Heart left ventricle (tissue), 16 donors: ENCODE measurements at regions not wholly inside any gene's neighbourhood (a gene's known extent, or its start where the extent isn't known, plus 50 kb on each side); places are given as distances from the start of the nearest gene placed in this dataset.
A peak's percentile ranks its signal among the peaks of the same experiment; 100 is the strongest.

Source experiments
- ATAC-seq, 4 donors: fragments of 200-7000 bp; cut with Tn5 transposase; one replicate each; pipeline ENCODE4 v1.9.1; 2020 to 2022; ENCODE audit warnings: moderate library complexity in 4 of 4, mild to moderate bottlenecking in 3 of 4, moderate number of reproducible peaks in 1 of 4
- DNase-seq, 5 donors: peaks; one replicate each; pipeline ENCODE4 v3.0.0-alpha.2; 2020
- H3K27ac ChIP-seq, 12 donors: fragments of 200-600 bp; sonication (generic) in 4 of 12; one replicate each; pipeline versions ENCODE4 v1.5.0 to v1.8.0; 2016 to 2022; ENCODE audit warnings: mild to moderate bottlenecking in 2 of 12
- H3K27me3 ChIP-seq, 9 donors: fragments of 200-600 bp; sonication (generic) in 2 of 9; one replicate each; pipeline versions ENCODE4 v1.5.1 to v1.8.0; 2016 to 2022; ENCODE audit warnings: mild to moderate bottlenecking in 3 of 9
- H3K36me3 ChIP-seq, 9 donors: fragments of 200-600 bp; sonication (generic) in 2 of 9; one replicate each; pipeline versions ENCODE4 v1.5.0 to v1.8.0; 2018 to 2022; ENCODE audit warnings: mild to moderate bottlenecking in 2 of 9
- H3K4me1 ChIP-seq, 12 donors: fragments of 200-600 bp; sonication (generic) in 4 of 12; one replicate each; pipeline versions ENCODE4 v1.5.0 to v1.8.0; 2016 to 2022; ENCODE audit warnings: mild to moderate bottlenecking in 3 of 12
- H3K4me3 ChIP-seq, 12 donors: fragments of 200-600 bp; sonication (generic) in 4 of 12; one replicate each; pipeline versions ENCODE4 v1.5.0 to v1.8.0; 2017 to 2022; ENCODE audit warnings: mild to moderate bottlenecking in 9 of 12, moderate library complexity in 4 of 12
- H3K9me3 ChIP-seq, 12 donors: fragments of 200-600 bp; sonication (generic) in 4 of 12; one replicate each; pipeline versions ENCODE4 v1.5.0 to v1.8.0; 2016 to 2022; ENCODE audit warnings: mild to moderate bottlenecking in 1 of 12
- POLR2A ChIP-seq, 2 donors: fragments of 450-650 bp; IDR thresholded peaks; one replicate each; pipeline ENCODE4 v1.6.1; 2017; ENCODE audit warnings: antibody characterized with exemption in 2 of 2, mild to moderate bottlenecking in 2 of 2, moderate library complexity in 2 of 2
- WGBS, 4 donors: extraction: QIAGEN DNeasy Blood & Tissue Kit in 2 of 4; methylation state at CpG; one replicate each; pipeline versions ENCODE4 v1.1.5 to v1.1.7; 2013 to 2018; 5-methylcytosine and 5-hydroxymethylcytosine counted together
- intact Hi-C, 10 donors: fragments of 100-400 bp; cut with DNase I; formaldehyde crosslinking; loops; one replicate each; pipeline versions ENCODE4 v1.11.1 to v1.14.2; 2022
- TF ChIP-seq, protein P1 (sequence below), 12 donors: fragments of 200-600 bp; sonication (generic) in 4 of 12; IDR thresholded peaks; one replicate each; pipeline versions ENCODE4 v1.5.0 to v1.8.0; 2018 to 2022; ENCODE audit warnings: antibody characterized with exemption in 12 of 12, mild to moderate bottlenecking in 5 of 12
- donor health status: ischemic (EF 13 %, LVEDD 7.1; RV severe dilation, severe dysfunction).
- donor health status: healthy with polysubstance abuse.
- donor health status: DM: no; HTN: yes; CAD: no.
- donor health status: DM: no; HTN: no; CAD: no.
- donor health status: ischemic (EF 25% LVEDD 6.9; RV normal size, moderate dysfunction).
- donor health status: ischemic (EF 25% LVEDD 5.7; RV mildly dilated, moderate dysfunction).
- donor health status: healthy.
- donor health status: DM: yes; HTN: yes; CAD: no.
- donor health status: ischemic (EF 35%, LVEDD 5.7; RV mildly dilated, moderate dysfunction).
- donor health status: nonischemic (EF 11% LVEDD 7.7; RV severe dilation, severe dysfunction).
- donor health status: DM: yes; HTN: yes; CAD: no.
- donor health status: PGD.
- donor health status: ischemic (EF 29% LVEDD 5.4; RV normal size, mild dysfunction).
- donor health status: nonischemic (EF 23%, LVEDD 6.1; RV moderate dilation, normal function).

DNA sequence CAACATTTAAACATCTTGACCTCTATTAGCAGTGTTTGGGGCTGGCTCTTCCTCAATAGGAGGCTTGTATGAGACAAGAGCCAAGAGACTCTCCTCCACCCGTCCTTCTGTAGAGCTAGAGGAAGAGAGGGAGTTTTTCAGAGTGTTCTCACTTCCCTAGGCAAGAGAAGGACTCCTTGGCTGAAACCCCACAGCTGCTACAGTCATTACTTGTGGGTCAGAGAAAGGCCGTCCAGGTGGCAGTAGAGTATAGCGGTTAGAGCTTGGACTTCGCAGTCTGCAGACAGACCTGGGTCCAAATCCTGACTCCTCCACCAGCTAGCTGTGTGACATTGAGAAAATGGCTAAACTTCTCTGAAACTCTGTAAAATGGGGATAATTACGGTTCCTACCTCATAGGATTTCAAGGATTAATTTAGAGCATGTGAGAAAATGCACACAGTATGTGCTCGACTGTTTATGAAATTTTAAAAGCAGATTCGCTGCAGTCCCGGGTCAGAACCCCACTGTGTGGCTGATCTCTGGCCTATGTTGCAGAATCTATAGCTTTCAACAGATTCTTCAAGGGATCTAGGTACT, 80.8 kb upstream of the ARAP3 start:
- Histone ChIP-seq H3K4me1 (peaks cover 0 to 29% (median 16%) of the 10 kb centered on the region in 12 donors), H3K9me3 (no peaks in the 10 kb centered on the region), H3K36me3 (no peaks in the 10 kb centered on the region), H3K4me3 (no peak overlapping the region), H3K27ac (no peak overlapping the region), H3K27me3 (peaks cover 0 to 24% (median 8%) of the 10 kb centered on the region in 9 donors)
- intact Hi-C loops, result loop anchor here in 5 of 10 donors (2.0 to 5.0 kb wide), 6 partner anchors 42 to 194 kb away; partner anchors contain the start of genes PCDH1 (in 2 of the 5) and PCDH12 (in 1 of the 5)
- no peak for TF ChIP-seq POLR2A (IDR thresholded peaks at IDR 0.05)
- TF ChIP-seq, protein P1, sequence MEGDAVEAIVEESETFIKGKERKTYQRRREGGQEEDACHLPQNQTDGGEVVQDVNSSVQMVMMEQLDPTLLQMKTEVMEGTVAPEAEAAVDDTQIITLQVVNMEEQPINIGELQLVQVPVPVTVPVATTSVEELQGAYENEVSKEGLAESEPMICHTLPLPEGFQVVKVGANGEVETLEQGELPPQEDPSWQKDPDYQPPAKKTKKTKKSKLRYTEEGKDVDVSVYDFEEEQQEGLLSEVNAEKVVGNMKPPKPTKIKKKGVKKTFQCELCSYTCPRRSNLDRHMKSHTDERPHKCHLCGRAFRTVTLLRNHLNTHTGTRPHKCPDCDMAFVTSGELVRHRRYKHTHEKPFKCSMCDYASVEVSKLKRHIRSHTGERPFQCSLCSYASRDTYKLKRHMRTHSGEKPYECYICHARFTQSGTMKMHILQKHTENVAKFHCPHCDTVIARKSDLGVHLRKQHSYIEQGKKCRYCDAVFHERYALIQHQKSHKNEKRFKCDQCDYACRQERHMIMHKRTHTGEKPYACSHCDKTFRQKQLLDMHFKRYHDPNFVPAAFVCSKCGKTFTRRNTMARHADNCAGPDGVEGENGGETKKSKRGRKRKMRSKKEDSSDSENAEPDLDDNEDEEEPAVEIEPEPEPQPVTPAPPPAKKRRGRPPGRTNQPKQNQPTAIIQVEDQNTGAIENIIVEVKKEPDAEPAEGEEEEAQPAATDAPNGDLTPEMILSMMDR (IDR thresholded peaks at IDR 0.05), result peak in 7 of 12 donors; percentile 19 to 46 (median 24)
- 64 to 68% (median 67%) methylated on average over 8 of the region's 8 CpGs for WGBS, 4 donors
- ATAC-seq (peak; percentile 40 to 89 (median 56)), DNase-seq (peak in 3 of 5 donors; percentile 10 to 45 (median 42))

DNA sequence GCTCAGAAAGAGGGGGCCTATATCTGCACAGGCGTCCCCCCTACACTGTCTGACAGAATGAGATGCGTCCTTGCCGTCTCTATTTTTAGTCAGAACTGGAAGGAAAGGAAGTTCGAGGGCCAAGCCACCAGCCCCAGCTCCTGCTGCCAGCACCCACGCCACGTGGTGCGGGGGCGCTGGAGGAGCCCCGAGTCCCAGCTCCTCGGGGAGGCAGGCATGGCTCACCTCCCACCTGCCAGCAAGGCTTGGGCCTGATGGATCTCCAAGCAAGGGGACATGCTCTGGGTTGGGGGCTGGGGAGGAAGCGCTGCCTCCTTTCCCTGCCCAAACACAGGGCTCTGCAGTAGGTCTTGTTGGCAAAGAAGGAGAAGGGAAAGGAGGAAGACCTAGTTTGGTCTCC, 80.3 kb upstream of the ARAP3 start:
- no peaks in the 10 kb centered on the region for H3K9me3 ChIP-seq
- 37 to 45% (median 41%) methylated on average over 9 to 11 of the region's 11 CpGs for WGBS, 4 donors
- H3K36me3 ChIP-seq, result no peaks in the 10 kb centered on the region
- ATAC-seq, result no peak
- intact Hi-C loops, result loop anchor here in 5 of 10 donors (2.0 to 5.0 kb wide), 6 partner anchors 42 to 195 kb away; partner anchors contain the start of genes PCDH1 (in 2 of the 5) and PCDH12 (in 1 of the 5)
- H3K27me3 ChIP-seq, result peaks cover 0 to 29% (median 8%) of the 10 kb centered on the region in 9 donors
- H3K27ac ChIP-seq, result peak overlapping the region in 1 of 12 donors; percentile 57
- peak in 1 of 5 donors; percentile 44 for DNase-seq
- H3K4me1 ChIP-seq, result peaks cover 0 to 29% (median 17%) of the 10 kb centered on the region in 12 donors
- TF ChIP-seq, protein P1 (IDR thresholded peaks at IDR 0.05), result no peak
- no peak for TF ChIP-seq POLR2A (IDR thresholded peaks at IDR 0.05)
- H3K4me3 ChIP-seq, result no peak overlapping the region

DNA sequence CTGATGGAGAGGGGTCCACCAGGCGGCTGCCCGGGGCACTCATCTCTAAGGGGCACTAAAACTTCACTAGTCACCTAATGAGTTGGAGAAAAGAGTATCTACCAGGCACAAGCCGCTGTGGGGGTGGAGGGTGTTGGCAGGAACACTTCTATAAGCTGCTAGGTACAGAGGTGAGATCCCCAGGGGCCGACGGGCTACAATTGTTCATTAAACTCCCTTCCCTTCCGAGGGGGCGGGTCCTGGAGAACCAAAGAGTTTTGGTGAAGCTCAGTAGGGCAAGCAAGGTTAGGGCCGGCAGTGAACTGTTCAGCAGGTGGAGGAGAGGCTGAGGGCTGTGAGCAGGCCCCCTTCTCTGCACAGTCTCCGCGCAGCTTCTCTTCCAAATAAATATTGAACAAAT, 78.7 kb upstream of the ARAP3 start:
- H3K9me3 ChIP-seq, result no peaks in the 10 kb centered on the region
- intact Hi-C loops, result loop anchor here in 4 of 10 donors (5.0 kb wide), 4 partner anchors 47 to 197 kb away; partner anchors contain the start of genes PCDH1 (in 1 of the 4) and PCDH12 (in 1 of the 4)
- H3K27ac ChIP-seq, result no peak overlapping the region
- 67 to 75% (median 68%) methylated on average over 10 of the region's 10 CpGs for WGBS, 4 donors
- H3K27me3 ChIP-seq, result peaks cover 0 to 29% (median 8%) of the 10 kb centered on the region in 9 donors
- H3K4me3 ChIP-seq, result no peak overlapping the region
- no peak for ATAC-seq
- no peaks in the 10 kb centered on the region for H3K36me3 ChIP-seq
- DNase-seq, result peak in 1 of 5 donors; percentile 42
- H3K4me1 ChIP-seq, result peaks cover 0 to 27% (median 17%) of the 10 kb centered on the region in 12 donors
- TF ChIP-seq, protein P1 (IDR thresholded peaks at IDR 0.05), result no peak
- no peak for TF ChIP-seq POLR2A (IDR thresholded peaks at IDR 0.05)

DNA sequence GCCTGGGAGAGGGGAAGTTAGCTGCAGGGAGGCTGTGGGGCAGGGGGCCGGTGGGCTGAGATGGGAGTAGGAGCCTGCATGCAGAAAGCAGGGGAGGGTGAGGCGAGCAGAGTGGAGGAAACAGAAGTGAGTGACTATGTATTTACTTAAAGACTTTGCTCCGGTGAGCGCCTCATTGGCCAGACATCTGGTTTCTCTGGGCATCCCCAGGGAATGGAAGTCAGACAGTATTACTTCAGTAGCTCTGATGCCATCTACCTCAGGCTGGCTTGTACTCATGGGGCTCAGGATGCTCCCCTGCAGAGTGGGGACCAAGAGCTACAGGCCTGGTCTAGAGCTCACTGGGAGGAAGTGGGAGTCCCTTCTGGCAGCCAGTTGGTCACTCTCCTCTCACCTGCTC, 78.2 kb upstream of the ARAP3 start:
- peaks cover 0 to 29% (median 8%) of the 10 kb centered on the region in 9 donors for H3K27me3 ChIP-seq
- ATAC-seq (no peak), DNase-seq (peak in 1 of 5 donors; percentile 20)
- no peak overlapping the region for H3K4me3 ChIP-seq
- intact Hi-C loops, result loop anchor here in 4 of 10 donors (5.0 kb wide), 4 partner anchors 47 to 197 kb away; partner anchors contain the start of genes PCDH1 (in 1 of the 4) and PCDH12 (in 1 of the 4)
- peaks cover 0 to 27% (median 17%) of the 10 kb centered on the region in 12 donors for H3K4me1 ChIP-seq
- no peaks in the 10 kb centered on the region for H3K9me3 ChIP-seq
- no peak overlapping the region for H3K27ac ChIP-seq
- TF ChIP-seq POLR2A (IDR thresholded peaks at IDR 0.05), result no peak
- TF ChIP-seq, protein P1 (IDR thresholded peaks at IDR 0.05), result no peak
- WGBS, 4 donors, result 69 to 75% (median 74%) methylated on average over 4 of the region's 4 CpGs
- no peaks in the 10 kb centered on the region for H3K36me3 ChIP-seq
